ENCODE measurements at regions not wholly inside any gene's neighbourhood (a gene's known extent, or its start where the extent isn't known, plus 50 kb on each side); places are given as distances from the start of the nearest gene placed in this dataset.
"Not testable (repeated sequence)": the region's sequence is repeated elsewhere in the genome, so short reads cannot be mapped to it uniquely, and the experiment has no call there.

GRCh38 chr18:1539276-1539675 lies 634.6 kb downstream of the ADCYAP1 start:
- 0 to 4% methylated on average over 2 of the region's 2 CpGs for WGBS, 2 experiments (ENCODE audit: low coverage in 1 of 2, low lambda C conversion rate in 2 of 2, missing lambda C conversion rate in 2 of 2)
- H3K9me2 ChIP-seq (ENCODE audit: insufficient read depth) = no peaks in the 10 kb centered on the region
- H3K9me3 ChIP-seq (ENCODE audit: low read depth) = no peaks in the 10 kb centered on the region
- H3K4me3 ChIP-seq = no peak overlapping the region
- DNase-seq = no peak
- no peak overlapping the region for H2AFZ ChIP-seq
- H3K36me3 ChIP-seq (ENCODE audit: low read depth) = no peaks in the 10 kb centered on the region
- H3K4me2 ChIP-seq (ENCODE audit: unreplicated experiment) = no peak overlapping the region
- H3K27ac ChIP-seq = no peak overlapping the region
- no peak overlapping the region for H3K9ac ChIP-seq
- H3K79me2 ChIP-seq (ENCODE audit: insufficient read depth) = no peaks in the 10 kb centered on the region
- H4K20me1 ChIP-seq (ENCODE audit: insufficient read depth) = no peaks in the 10 kb centered on the region
- TF ChIP-seq EZH2phosphoT487 (IDR thresholded peaks at IDR 0.05; ENCODE audit: insufficient read depth, low read depth) = no peak
- TF ChIP-seq EZH2 (IDR thresholded peaks at IDR 0.05; ENCODE audit: insufficient read depth, poor library complexity, severe bottlenecking) = no peak
- no peaks in the 10 kb centered on the region for H3K27me3 ChIP-seq (replicated peaks; ENCODE audit: insufficient read depth)
- in situ Hi-C loops (cut with MboI) = no loop called here
- no peaks in the 10 kb centered on the region for H3F3A ChIP-seq (ENCODE audit: insufficient read depth)
- H3K4me1 ChIP-seq (ENCODE audit: insufficient read depth) = no peaks in the 10 kb centered on the region

- Histone ChIP-seq H3K36me3 (ENCODE audit: low read depth) (no peaks in the 10 kb centered on the region), H3K4me2 (ENCODE audit: unreplicated experiment) (no peak overlapping the region), H3K4me3 (no peak overlapping the region), H3K9me2 (ENCODE audit: insufficient read depth) (no peaks in the 10 kb centered on the region), H3K27me3 (replicated peaks; ENCODE audit: insufficient read depth) (no peaks in the 10 kb centered on the region), H3K9me3 (ENCODE audit: low read depth) (no peaks in the 10 kb centered on the region), H3K27ac (no peak overlapping the region), H2AFZ (no peak overlapping the region), H3K79me2 (ENCODE audit: insufficient read depth) (no peaks in the 10 kb centered on the region), H3K4me1 (ENCODE audit: insufficient read depth) (no peaks in the 10 kb centered on the region), H4K20me1 (ENCODE audit: insufficient read depth) (no peaks in the 10 kb centered on the region), H3F3A (ENCODE audit: insufficient read depth) (no peaks in the 10 kb centered on the region), H3K9ac (no peak overlapping the region)
- in situ Hi-C loops (cut with MboI) = no loop called here
- no peak for DNase-seq
- 48 to 54% methylated on average over 8 of the region's 8 CpGs for WGBS, 2 experiments (ENCODE audit: low coverage in 1 of 2, low lambda C conversion rate in 2 of 2, missing lambda C conversion rate in 2 of 2)
- TF ChIP-seq EZH2 (IDR thresholded peaks at IDR 0.05; ENCODE audit: insufficient read depth, poor library complexity, severe bottlenecking) (no peak), EZH2phosphoT487 (IDR thresholded peaks at IDR 0.05; ENCODE audit: insufficient read depth, low read depth) (no peak)
These were observed 636.8 kb downstream of the ADCYAP1 start for GRCh38 chr18:1541478-1541877.

DNA sequence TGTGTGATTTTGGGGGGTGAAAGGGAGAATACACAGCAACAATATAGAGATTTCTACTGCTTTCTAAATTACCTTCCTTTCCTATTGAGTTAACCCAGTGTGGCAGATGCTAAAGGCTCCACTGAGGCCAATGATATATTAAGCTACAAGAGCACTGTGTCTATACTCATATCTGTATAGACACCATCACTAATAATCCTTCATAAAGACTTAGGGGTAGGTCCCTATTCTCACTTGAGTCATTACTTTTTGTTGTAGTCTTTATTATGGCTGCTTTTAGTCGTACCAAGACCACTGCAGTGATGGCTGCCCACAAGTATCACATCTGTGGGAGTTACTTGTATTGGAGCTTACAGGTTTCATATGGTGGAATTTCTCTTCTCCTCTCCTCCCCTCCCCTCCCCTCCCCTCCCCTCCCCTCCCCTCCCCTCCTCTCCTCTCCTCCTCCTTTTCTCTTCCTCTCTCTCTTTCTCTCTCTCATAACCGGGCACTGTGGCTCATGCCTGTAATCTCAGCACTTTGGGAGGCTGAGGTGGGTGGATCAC lies 637.6 kb downstream of the ADCYAP1 start:
- Histone ChIP-seq H2AFZ (no peak overlapping the region), H3K4me3 (no peak overlapping the region), H3K9me3 (ENCODE audit: low read depth) (no peaks in the 10 kb centered on the region), H3K79me2 (ENCODE audit: insufficient read depth) (no peaks in the 10 kb centered on the region), H3K27ac (no peak overlapping the region), H3K27me3 (replicated peaks; ENCODE audit: insufficient read depth) (no peaks in the 10 kb centered on the region), H3K36me3 (ENCODE audit: low read depth) (no peaks in the 10 kb centered on the region), H3F3A (ENCODE audit: insufficient read depth) (no peaks in the 10 kb centered on the region), H3K9ac (no peak overlapping the region), H3K4me2 (ENCODE audit: unreplicated experiment) (no peak overlapping the region), H3K9me2 (ENCODE audit: insufficient read depth) (no peaks in the 10 kb centered on the region), H4K20me1 (ENCODE audit: insufficient read depth) (no peaks in the 10 kb centered on the region), H3K4me1 (ENCODE audit: insufficient read depth) (no peaks in the 10 kb centered on the region)
- in situ Hi-C loops (cut with MboI) = no loop called here
- 14 to 16% methylated on average over 2 of the region's 2 CpGs for WGBS, 2 experiments (ENCODE audit: low coverage in 1 of 2, low lambda C conversion rate in 2 of 2, missing lambda C conversion rate in 2 of 2)
- DNase-seq = no peak
- TF ChIP-seq EZH2phosphoT487 (IDR thresholded peaks at IDR 0.05; ENCODE audit: insufficient read depth, low read depth) (no peak), EZH2 (IDR thresholded peaks at IDR 0.05; ENCODE audit: insufficient read depth, poor library complexity, severe bottlenecking) (no peak)

DNA sequence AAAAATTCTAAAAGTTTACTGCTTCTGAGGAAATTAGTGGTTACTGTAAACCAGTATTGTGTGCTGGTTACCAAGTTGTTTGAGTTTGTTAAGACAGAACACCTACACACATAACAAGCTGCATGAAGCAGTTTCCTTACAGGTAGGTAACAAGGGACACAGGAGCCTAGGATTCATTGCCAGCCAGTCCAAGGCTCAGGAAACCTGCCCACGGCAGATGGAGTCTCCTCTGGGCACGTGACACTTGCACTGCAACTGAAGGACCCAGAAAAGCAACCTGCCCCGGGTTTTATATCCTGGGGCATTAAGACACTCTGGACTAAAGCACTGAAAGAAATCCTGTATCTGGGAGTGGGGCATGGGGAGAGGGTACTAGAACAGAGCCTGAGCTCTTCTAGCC lies 639.3 kb downstream of the ADCYAP1 start:
- no peak overlapping the region for H3K4me2 ChIP-seq (ENCODE audit: unreplicated experiment)
- H3K4me1 ChIP-seq (ENCODE audit: insufficient read depth) = no peaks in the 10 kb centered on the region
- no peaks in the 10 kb centered on the region for H3F3A ChIP-seq (ENCODE audit: insufficient read depth)
- no peaks in the 10 kb centered on the region for H3K9me2 ChIP-seq (ENCODE audit: insufficient read depth)
- in situ Hi-C loops (cut with MboI) = no loop called here
- TF ChIP-seq EZH2 (IDR thresholded peaks at IDR 0.05; ENCODE audit: insufficient read depth, poor library complexity, severe bottlenecking) = no peak
- TF ChIP-seq EZH2phosphoT487 (IDR thresholded peaks at IDR 0.05; ENCODE audit: insufficient read depth, low read depth) = no peak
- no peaks in the 10 kb centered on the region for H3K36me3 ChIP-seq (ENCODE audit: low read depth)
- no peaks in the 10 kb centered on the region for H4K20me1 ChIP-seq (ENCODE audit: insufficient read depth)
- no peak for DNase-seq
- no peaks in the 10 kb centered on the region for H3K9me3 ChIP-seq (ENCODE audit: low read depth)
- H2AFZ ChIP-seq = no peak overlapping the region
- H3K79me2 ChIP-seq (ENCODE audit: insufficient read depth) = no peaks in the 10 kb centered on the region
- H3K9ac ChIP-seq = no peak overlapping the region
- H3K27me3 ChIP-seq (replicated peaks; ENCODE audit: insufficient read depth) = no peaks in the 10 kb centered on the region
- H3K4me3 ChIP-seq = no peak overlapping the region
- WGBS, 2 experiments (ENCODE audit: low coverage in 1 of 2, low lambda C conversion rate in 2 of 2, missing lambda C conversion rate in 2 of 2) = 0 to 4% methylated on average over 3 of the region's 3 CpGs
- H3K27ac ChIP-seq = no peak overlapping the region

DNA sequence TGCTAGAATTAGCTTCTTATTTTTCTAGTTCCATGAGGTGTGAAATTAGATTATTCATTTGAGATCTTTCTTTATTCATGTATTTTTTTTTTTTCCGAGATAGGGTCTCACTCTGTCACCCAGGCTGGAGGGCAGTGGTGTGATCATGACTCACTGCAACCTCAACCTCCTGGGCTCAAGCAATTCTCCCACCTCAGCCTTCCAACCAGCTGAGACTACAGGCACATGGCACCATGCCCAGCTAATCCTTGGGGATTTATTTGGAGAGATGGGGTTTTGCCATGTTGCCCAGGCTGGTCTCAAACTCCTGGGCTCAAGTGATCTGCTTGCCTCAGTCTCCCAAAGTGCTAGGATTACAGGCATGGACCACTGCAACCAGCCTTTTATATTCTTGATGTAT lies 653.0 kb downstream of the ADCYAP1 start:
- H4K20me1 ChIP-seq (ENCODE audit: insufficient read depth); H3K9me3 ChIP-seq (ENCODE audit: low read depth); H3K4me3 ChIP-seq; H3F3A ChIP-seq (ENCODE audit: insufficient read depth); H3K27me3 ChIP-seq (replicated peaks; ENCODE audit: insufficient read depth); DNase-seq; H3K36me3 ChIP-seq (ENCODE audit: low read depth); H3K4me1 ChIP-seq (ENCODE audit: insufficient read depth); H3K4me2 ChIP-seq (ENCODE audit: unreplicated experiment); H3K9me2 ChIP-seq (ENCODE audit: insufficient read depth); H3K9ac ChIP-seq; H3K27ac ChIP-seq; H2AFZ ChIP-seq; H3K79me2 ChIP-seq (ENCODE audit: insufficient read depth); in situ Hi-C loops (cut with MboI): not testable (repeated sequence)
- 14 to 46% methylated on average over 1 of the region's 1 CpG for WGBS, 2 experiments (ENCODE audit: low coverage in 1 of 2, low lambda C conversion rate in 2 of 2, missing lambda C conversion rate in 2 of 2)
